Keratinocyte (primary cell): ENCODE measurements at regions not wholly inside any gene's neighbourhood (a gene's known extent, or its start where the extent isn't known, plus 50 kb on each side); places are given as distances from the start of the nearest gene placed in this dataset.

ENCODE experiments used
- DNase-seq: peaks from one replicate; pipeline ENCODE4 v3.0.0-alpha.2; 2011; ENCODE audit warnings: low read depth, missing footprints, low spot score
- FAIRE-seq: peaks from 2 replicates; lab custom pipeline; 2011; peaks lifted over from hg19 to GRCh38; lab: Jason Lieb, UNC
- H2AFZ ChIP-seq: 2 replicates; pipeline ENCODE4 v1.6.0; 2012; ENCODE audit warnings: low read length, control low read depth, inconsistent platforms; ENCODE audit not compliant: control insufficient read depth
- H3K27ac ChIP-seq: 2 replicates; pipeline ENCODE4 v1.5.1; 2011; ENCODE audit warnings: low read length; ENCODE audit not compliant: control insufficient read depth, insufficient read depth
- H3K27me3 ChIP-seq: 3 replicates; pipeline ENCODE4 v1.6.0; 2011; ENCODE audit warnings: low read length; ENCODE audit not compliant: control insufficient read depth, insufficient read depth; ENCODE audit errors: extremely low read depth
- H3K36me3 ChIP-seq, 2 experiments: 2 replicates in 1 of 2; 3 replicates in 1 of 2; pipeline ENCODE4 v1.5.1; 2011; ENCODE audit warnings: low read length in 2 of 2, mild to moderate bottlenecking in 1 of 2; ENCODE audit not compliant: control insufficient read depth in 2 of 2, insufficient read depth in 2 of 2; ENCODE audit errors: extremely low read depth in 1 of 2
- H3K4me1 ChIP-seq: 3 replicates; pipeline ENCODE4 v1.5.1; 2011; ENCODE audit warnings: low read length; ENCODE audit not compliant: control insufficient read depth, insufficient read depth; ENCODE audit errors: extremely low read depth
- H3K4me2 ChIP-seq: 3 replicates; pipeline ENCODE4 v1.6.0; 2011; ENCODE audit warnings: low read depth, low read length; ENCODE audit not compliant: control insufficient read depth, insufficient read depth; ENCODE audit errors: extremely low read depth
- H3K4me3 ChIP-seq, 3 experiments: fragments of 200-600 bp in 1 of 3; sonication (generic) in 1 of 3; 2 replicates in 2 of 3; 3 replicates in 1 of 3; pipeline ENCODE4 v1.5.1; 2011 to 2016; ENCODE audit warnings: low read length in 3 of 3, mild to moderate bottlenecking in 3 of 3, control low read depth in 2 of 3, inconsistent platforms in 1 of 3, low read depth in 1 of 3, mixed read lengths in 1 of 3, mixed run types in 1 of 3, moderate library complexity in 1 of 3; ENCODE audit not compliant: control insufficient read depth in 2 of 3, insufficient read depth in 2 of 3; ENCODE audit errors: extremely low read depth in 1 of 3
- H3K79me2 ChIP-seq: 2 replicates; pipeline ENCODE4 v1.6.0; 2012; ENCODE audit warnings: low read length; ENCODE audit not compliant: control insufficient read depth, insufficient read depth
- H3K9ac ChIP-seq: 3 replicates; pipeline ENCODE4 v1.6.0; 2011; ENCODE audit warnings: low read length; ENCODE audit not compliant: control insufficient read depth, insufficient read depth; ENCODE audit errors: extremely low read depth
- H3K9me1 ChIP-seq: 3 replicates; pipeline ENCODE4 v1.6.0; 2011; ENCODE audit warnings: low read length; ENCODE audit not compliant: control insufficient read depth, insufficient read depth; ENCODE audit errors: extremely low read depth
- H3K9me3 ChIP-seq: 2 replicates; pipeline ENCODE4 v1.5.1; 2012; ENCODE audit warnings: low read depth, low read length; ENCODE audit not compliant: control insufficient read depth
- H4K20me1 ChIP-seq: 3 replicates; pipeline ENCODE4 v1.6.0; 2011; ENCODE audit warnings: low read length; ENCODE audit not compliant: control insufficient read depth, insufficient read depth; ENCODE audit errors: extremely low read depth
- CTCF ChIP-seq, 3 experiments: IDR thresholded peaks in 1 of 3; conservative IDR thresholded peaks in 1 of 3; optimal IDR thresholded peaks in 1 of 3; 2 replicates in 2 of 3; 3 replicates in 1 of 3; pipeline versions ENCODE3 to v1.5.1; 2011; ENCODE audit warnings: low read length in 3 of 3, mild to moderate bottlenecking in 3 of 3, moderate library complexity in 2 of 3, control low read depth in 1 of 3, inconsistent platforms in 1 of 3; ENCODE audit not compliant: insufficient read depth in 2 of 3; ENCODE audit errors: extremely low read depth in 1 of 3
- EZH2 ChIP-seq: IDR thresholded peaks from one replicate; pipeline ENCODE4 v1.6.1; 2012; ENCODE audit warnings: inconsistent platforms, mild to moderate bottlenecking, low read length, moderate library complexity
- dilution Hi-C: fragments of 300-500 bp; cut with MboI; formaldehyde crosslinking; loops from one replicate; pipeline ENCODE4 v1.7.0; 2020; ENCODE audit warnings: low sequenced_read_pairs; ENCODE audit not compliant: extremely low pct_ligation_motif_present

- H3K9me1 ChIP-seq: no peaks in the 10 kb centered on the region
- H3K27me3 ChIP-seq: no peaks in the 10 kb centered on the region
- H3K79me2 ChIP-seq: no peaks in the 10 kb centered on the region
- no peaks in the 10 kb centered on the region for H4K20me1 ChIP-seq
- H3K9ac ChIP-seq: no peak overlapping the region
- no peak overlapping the region for H3K4me3 ChIP-seq
- H2AFZ ChIP-seq: no peak overlapping the region
- TF ChIP-seq CTCF (optimal IDR thresholded peaks at IDR 0.05 in 1 of 3, IDR thresholded peaks at IDR 0.05 in 1 of 3, conservative IDR thresholded peaks at IDR 0.05 in 1 of 3; ENCODE audit: extremely low read depth in 1 of 3, insufficient read depth in 2 of 3, low read length in 3 of 3) (no peak), EZH2 (no peak)
- H3K4me2 ChIP-seq: no peak overlapping the region
- FAIRE-seq (no peak), DNase-seq (no peak)
- no peaks in the 10 kb centered on the region for H3K4me1 ChIP-seq
- H3K27ac ChIP-seq: no peak overlapping the region
- no peaks in the 10 kb centered on the region for H3K36me3 ChIP-seq
- H3K9me3 ChIP-seq: no peaks in the 10 kb centered on the region
- dilution Hi-C loops: no loop called here
These were observed 69.0 kb downstream of the PYDC2 start for GRCh38 chr3:191529992-191530391.

- Histone ChIP-seq H3K36me3 (no peaks in the 10 kb centered on the region), H3K4me1 (no peaks in the 10 kb centered on the region), H3K27ac (no peak overlapping the region), H3K9me3 (no peaks in the 10 kb centered on the region), H3K4me3 (no peak overlapping the region), H3K4me2 (no peak overlapping the region), H3K9ac (no peak overlapping the region), H3K27me3 (no peaks in the 10 kb centered on the region), H3K9me1 (no peaks in the 10 kb centered on the region), H2AFZ (no peak overlapping the region), H3K79me2 (no peaks in the 10 kb centered on the region), H4K20me1 (no peaks in the 10 kb centered on the region)
- dilution Hi-C loops: no loop called here
- TF ChIP-seq EZH2 (no peak), CTCF (optimal IDR thresholded peaks at IDR 0.05 in 1 of 3, IDR thresholded peaks at IDR 0.05 in 1 of 3, conservative IDR thresholded peaks at IDR 0.05 in 1 of 3; ENCODE audit: extremely low read depth in 1 of 3, insufficient read depth in 2 of 3, low read length in 3 of 3) (no peak)
- DNase-seq (no peak), FAIRE-seq (no peak)
These were observed 70.5 kb downstream of the PYDC2 start for GRCh38 chr3:191531434-191531972.
